SU-DHL-6 (cell line): ENCODE measurements at regions not wholly inside any gene's neighbourhood (a gene's known extent, or its start where the extent isn't known, plus 50 kb on each side); places are given as distances from the start of the nearest gene placed in this dataset.

ENCODE experiments used
- H2AFZ ChIP-seq: fragments of 200-600 bp; sonication (generic); 2 replicates; pipeline ENCODE4 v1.6.1; 2014; ENCODE audit warnings: low read depth, mild to moderate bottlenecking, moderate library complexity, mixed read lengths, antibody characterized with exemption, low read length; ENCODE audit not compliant: severe bottlenecking
- H3F3A ChIP-seq: fragments of 200-600 bp; shearing (Covaris generic); 2 replicates; pipeline ENCODE4 v1.6.0; 2016; ENCODE audit warnings: antibody characterized with exemption, mild to moderate bottlenecking; ENCODE audit not compliant: insufficient read depth
- H3K27ac ChIP-seq: fragments of 200-600 bp; sonication (generic); 2 replicates; pipeline ENCODE4 v1.5.1; 2016; ENCODE audit warnings: low read depth, mild to moderate bottlenecking, low read length, moderate library complexity, mixed read lengths
- H3K27me3 ChIP-seq: fragments of 200-600 bp; sonication (generic), shearing (Covaris generic); 2 replicates; pipeline ENCODE4 v1.6.0; 2014; ENCODE audit warnings: mild to moderate bottlenecking, low read length
- H3K36me3 ChIP-seq: fragments of 200-600 bp; sonication (generic); 2 replicates; pipeline ENCODE4 v1.6.1; 2014; ENCODE audit warnings: mild to moderate bottlenecking, low read length, mixed read lengths
- H3K4me2 ChIP-seq: fragments of 300-600, 200-600 bp; shearing (Covaris generic), sonication (generic); 2 replicates; pipeline ENCODE4 v1.6.0; 2014; ENCODE audit warnings: low read length, low read depth, mild to moderate bottlenecking; ENCODE audit not compliant: poor library complexity, severe bottlenecking
- H3K4me3 ChIP-seq: fragments of 200-600 bp; sonication (generic); 2 replicates; pipeline ENCODE4 v1.5.1; 2014; ENCODE audit warnings: antibody characterized with exemption, low read length, mild to moderate bottlenecking, mixed read lengths; ENCODE audit not compliant: insufficient read depth, poor library complexity, severe bottlenecking
- H3K79me2 ChIP-seq: fragments of 200-600 bp; sonication (generic); 2 replicates; pipeline ENCODE4 v1.6.1; 2014; ENCODE audit warnings: mild to moderate bottlenecking, low read length, moderate library complexity; ENCODE audit not compliant: insufficient read depth
- H3K9ac ChIP-seq: fragments of 200-600 bp; sonication (generic); 2 replicates; pipeline ENCODE4 v1.7.0; 2014; ENCODE audit warnings: mild to moderate bottlenecking, low read length
- H3K9me2 ChIP-seq: fragments of 200-600 bp; sonication (generic); replicated peaks from 2 replicates; pipeline ENCODE4 v1.6.1; 2014; ENCODE audit warnings: low read length; ENCODE audit not compliant: insufficient read depth
- H3K9me3 ChIP-seq: fragments of 200-600 bp; sonication (generic); 2 replicates; pipeline ENCODE4 v1.6.1; 2014; ENCODE audit warnings: low read length, mixed read lengths; ENCODE audit not compliant: insufficient read depth
- H4K20me1 ChIP-seq: fragments of 200-600 bp; sonication (generic); 2 replicates; pipeline ENCODE4 v1.6.1; 2014; ENCODE audit warnings: low read depth, mild to moderate bottlenecking, antibody characterized with exemption, low read length, moderate library complexity, mixed read lengths
- CTCF ChIP-seq: fragments of 200-600 bp; sonication (generic); IDR thresholded peaks from one replicate; pipeline ENCODE4 v1.5.1; 2017; ENCODE audit warnings: antibody characterized with exemption, mild to moderate bottlenecking, low read length, moderate library complexity; ENCODE audit not compliant: insufficient read depth, poor library complexity, severe bottlenecking
- EZH2phosphoT487 ChIP-seq: fragments of 200-600 bp; sonication (generic), shearing (Covaris generic); conservative IDR thresholded peaks from 2 replicates; pipeline ENCODE4 v1.6.1; 2018; ENCODE audit warnings: mild to moderate bottlenecking, antibody characterized with exemption, low read length, moderate library complexity, mixed read lengths

- Histone ChIP-seq H3F3A (no peaks in the 10 kb centered on the region), H4K20me1 (no peaks in the 10 kb centered on the region), H3K27ac (no peak overlapping the region), H3K9me2 (no peaks in the 10 kb centered on the region), H2AFZ (no peak overlapping the region), H3K79me2 (no peaks in the 10 kb centered on the region), H3K9me3 (no peaks in the 10 kb centered on the region), H3K27me3 (no peaks in the 10 kb centered on the region), H3K4me3 (no peak overlapping the region), H3K4me2 (no peak overlapping the region), H3K36me3 (no peaks in the 10 kb centered on the region), H3K9ac (no peak overlapping the region)
- TF ChIP-seq EZH2phosphoT487: no peak
- no peak for TF ChIP-seq CTCF
Observed at GRCh38 chr6:169019727-169020491, 233.7 kb downstream of the THBS2 start.

- Histone ChIP-seq H3K27ac (no peak overlapping the region), H3K9me2 (no peaks in the 10 kb centered on the region), H3F3A (no peaks in the 10 kb centered on the region), H2AFZ (no peak overlapping the region), H4K20me1 (no peaks in the 10 kb centered on the region), H3K36me3 (no peaks in the 10 kb centered on the region), H3K27me3 (no peaks in the 10 kb centered on the region), H3K4me2 (no peak overlapping the region), H3K9me3 (no peaks in the 10 kb centered on the region), H3K4me3 (no peak overlapping the region), H3K79me2 (no peaks in the 10 kb centered on the region), H3K9ac (no peak overlapping the region)
- no peak for TF ChIP-seq EZH2phosphoT487
Observed at GRCh38 chr6:169019111-169019510, 234.5 kb downstream of the THBS2 start.

GRCh38 chr6:169016758-169017157 lies 236.9 kb downstream of the THBS2 start:
- H3K79me2 ChIP-seq: no peaks in the 10 kb centered on the region
- H3F3A ChIP-seq: no peaks in the 10 kb centered on the region
- no peaks in the 10 kb centered on the region for H3K9me2 ChIP-seq
- H3K9me3 ChIP-seq: no peaks in the 10 kb centered on the region
- H3K4me3 ChIP-seq: no peak overlapping the region
- no peaks in the 10 kb centered on the region for H3K36me3 ChIP-seq
- TF ChIP-seq EZH2phosphoT487 (no peak), CTCF (no peak)
- H3K27ac ChIP-seq: no peak overlapping the region
- H3K4me2 ChIP-seq: no peak overlapping the region
- no peak overlapping the region for H3K9ac ChIP-seq
- no peaks in the 10 kb centered on the region for H4K20me1 ChIP-seq
- H2AFZ ChIP-seq: no peak overlapping the region
- H3K27me3 ChIP-seq: no peaks in the 10 kb centered on the region
